Neural progenitor cell (in vitro differentiated cells): ENCODE measurements at regions not wholly inside any gene's neighbourhood (a gene's known extent, or its start where the extent isn't known, plus 50 kb on each side); places are given as distances from the start of the nearest gene placed in this dataset.
A peak's percentile ranks its signal among the peaks of the same experiment; 100 is the strongest.

Source experiments
- DNase-seq: peaks from one replicate; pipeline ENCODE4 v3.0.0-alpha.2; 2016; ENCODE audit warnings: low spot score
- H2AFZ ChIP-seq: fragments of 200-600 bp; sonication (generic); replicated peaks from 2 replicates; pipeline ENCODE4 v1.6.1; 2016; ENCODE audit warnings: antibody characterized with exemption
- H3F3A ChIP-seq: fragments of 200-600 bp; sonication (generic); 2 replicates; pipeline ENCODE4 v1.6.1; 2016; ENCODE audit warnings: antibody characterized with exemption, low read depth
- H3K27ac ChIP-seq: fragments of 200-600 bp; sonication (generic); 2 replicates; pipeline ENCODE4 v1.5.1; 2016; ENCODE audit warnings: mild to moderate bottlenecking
- H3K27me3 ChIP-seq: fragments of 200-600 bp; sonication (generic); 2 replicates; pipeline ENCODE4 v1.6.1; 2016; ENCODE audit warnings: mild to moderate bottlenecking, moderate library complexity
- H3K36me3 ChIP-seq: fragments of 200-600 bp; sonication (generic); 2 replicates; pipeline ENCODE4 v1.5.1; 2016
- H3K4me1 ChIP-seq: fragments of 200-600 bp; sonication (generic); 2 replicates; pipeline ENCODE4 v1.6.1; 2016; ENCODE audit warnings: mixed run types
- H3K4me2 ChIP-seq: fragments of 200-600 bp; sonication (generic); 2 replicates; pipeline ENCODE4 v1.6.1; 2016
- H3K4me3 ChIP-seq: fragments of 200-600 bp; sonication (generic); 2 replicates; pipeline ENCODE4 v1.5.1; 2016
- H3K79me2 ChIP-seq: fragments of 200-600 bp; sonication (generic); 2 replicates; pipeline ENCODE4 v1.6.1; 2016; ENCODE audit warnings: low read depth
- H3K9ac ChIP-seq: fragments of 200-600 bp; sonication (generic); 2 replicates; pipeline ENCODE4 v1.6.1; 2016
- H3K9me3 ChIP-seq: fragments of 200-600 bp; sonication (generic); 2 replicates; pipeline ENCODE4 v1.5.1; 2016; ENCODE audit warnings: low read depth
- H4K20me1 ChIP-seq: fragments of 200-600 bp; sonication (generic); 2 replicates; pipeline ENCODE4 v1.6.1; 2016; ENCODE audit warnings: low read depth
- H3K27ac Mint-ChIP-seq: 3 replicates; pipeline ENCODE4 v1.8.0; 2021; ENCODE audit warnings: mixed read lengths
- H3K27me3 Mint-ChIP-seq: 2 replicates; pipeline ENCODE4 v1.8.0; 2022; ENCODE audit warnings: low read depth, mild to moderate bottlenecking, inconsistent platforms, moderate library complexity, mixed read lengths; ENCODE audit not compliant: insufficient read depth
- H3K36me3 Mint-ChIP-seq: 3 replicates; pipeline ENCODE4 v1.8.0; 2021; ENCODE audit warnings: mixed read lengths
- H3K4me1 Mint-ChIP-seq: 3 replicates; pipeline ENCODE4 v1.8.0; 2021; ENCODE audit warnings: mixed read lengths
- H3K4me3 Mint-ChIP-seq: 3 replicates; pipeline ENCODE4 v1.8.0; 2021; ENCODE audit warnings: mild to moderate bottlenecking, moderate library complexity, mixed read lengths
- H3K9me3 Mint-ChIP-seq: 3 replicates; pipeline ENCODE4 v1.8.0; 2020; ENCODE audit warnings: mixed read lengths
- CTCF ChIP-seq: fragments of 200-600 bp; sonication (generic); IDR thresholded peaks from 2 replicates; pipeline ENCODE4 v1.5.1; 2017; ENCODE audit warnings: antibody characterized with exemption, mild to moderate bottlenecking
- EZH2 ChIP-seq: fragments of 200-600 bp; sonication (generic); IDR thresholded peaks from 2 replicates; pipeline ENCODE4 v1.6.1; 2017; ENCODE audit warnings: antibody characterized with exemption, mild to moderate bottlenecking, moderate library complexity
- EZH2phosphoT487 ChIP-seq: fragments of 200-600 bp; sonication (generic); IDR thresholded peaks from 2 replicates; pipeline ENCODE4 v1.6.1; 2017; ENCODE audit warnings: antibody characterized with exemption

DNA sequence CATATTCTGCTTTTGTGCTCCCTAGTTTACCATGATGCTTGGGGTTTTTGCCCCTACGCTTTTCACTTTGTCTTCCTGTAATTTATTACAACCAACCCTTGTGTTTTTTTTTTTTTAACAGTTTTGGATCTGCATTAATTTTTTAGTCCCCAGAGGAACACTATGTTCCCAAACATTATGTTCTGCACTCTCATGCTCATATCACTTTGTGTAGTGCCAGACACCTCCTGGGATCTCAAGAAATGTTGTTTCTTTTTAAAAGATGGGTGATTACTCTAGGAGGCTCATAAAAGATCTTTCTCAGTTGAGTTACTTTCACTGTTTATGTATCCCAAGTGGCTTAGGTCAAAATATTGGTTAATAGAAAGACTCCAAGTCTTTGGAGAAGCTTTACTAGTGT, 116.2 kb upstream of the MKLN1 start:
- H3K4me3 ChIP-seq: no peak overlapping the region
- no peaks in the 10 kb centered on the region for H3K79me2 ChIP-seq
- no peak overlapping the region for H3K9ac ChIP-seq
- no peaks in the 10 kb centered on the region for H3K4me1 ChIP-seq
- no peaks in the 10 kb centered on the region for H3K9me3 Mint-ChIP-seq
- H3F3A ChIP-seq: no peaks in the 10 kb centered on the region
- H3K27me3 Mint-ChIP-seq: peaks cover 9% of the 10 kb centered on the region
- no peaks in the 10 kb centered on the region for H3K9me3 ChIP-seq
- H2AFZ ChIP-seq: no peak overlapping the region
- H3K27ac Mint-ChIP-seq: no peak overlapping the region
- no peaks in the 10 kb centered on the region for H3K36me3 ChIP-seq
- no peak for DNase-seq
- no peaks in the 10 kb centered on the region for H3K27me3 ChIP-seq
- TF ChIP-seq CTCF: no peak
- H3K4me1 Mint-ChIP-seq: peaks cover 4% of the 10 kb centered on the region
- H4K20me1 ChIP-seq: no peaks in the 10 kb centered on the region
- no peak overlapping the region for H3K4me3 Mint-ChIP-seq
- H3K4me2 ChIP-seq: no peak overlapping the region
- no peaks in the 10 kb centered on the region for H3K36me3 Mint-ChIP-seq
- H3K27ac ChIP-seq: no peak overlapping the region

DNA sequence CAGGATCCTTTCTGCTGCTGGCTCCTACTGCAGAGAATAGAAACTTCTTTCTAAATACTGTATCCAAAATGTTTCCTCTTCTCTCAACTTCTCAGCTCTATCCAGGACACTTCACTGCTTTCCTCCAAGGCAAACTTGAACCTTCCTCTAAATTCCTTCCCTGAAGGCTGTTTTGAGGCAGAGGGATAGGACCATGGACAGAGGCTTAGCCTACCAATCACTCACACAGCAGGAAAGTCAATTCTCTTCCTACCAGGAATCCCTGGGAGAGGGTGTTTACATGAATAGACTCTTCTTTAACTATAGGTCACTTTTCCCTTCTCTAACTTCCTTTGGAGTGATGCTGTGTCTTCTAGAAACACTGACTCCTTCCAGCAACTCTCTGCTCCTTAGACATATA, 115.6 kb upstream of the MKLN1 start:
- Histone ChIP-seq H3K27me3 (no peaks in the 10 kb centered on the region), H3K4me1 (no peaks in the 10 kb centered on the region), H3K9me3 (no peaks in the 10 kb centered on the region), H3K27ac (no peak overlapping the region), H3K4me2 (no peak overlapping the region), H3K9ac (no peak overlapping the region), H3K36me3 (no peaks in the 10 kb centered on the region), H3K4me3 (no peak overlapping the region), H3F3A (no peaks in the 10 kb centered on the region), H3K79me2 (no peaks in the 10 kb centered on the region), H2AFZ (no peak overlapping the region), H4K20me1 (no peaks in the 10 kb centered on the region)
- no peak for TF ChIP-seq CTCF
- TF ChIP-seq EZH2phosphoT487: no peak
- no peak for TF ChIP-seq EZH2
- Mint-ChIP-seq H3K27ac (no peak overlapping the region), H3K4me1 (peaks cover 4% of the 10 kb centered on the region), H3K27me3 (peaks cover 9% of the 10 kb centered on the region), H3K9me3 (no peaks in the 10 kb centered on the region), H3K36me3 (no peaks in the 10 kb centered on the region), H3K4me3 (no peak overlapping the region)
- DNase-seq: peak; percentile 69

DNA sequence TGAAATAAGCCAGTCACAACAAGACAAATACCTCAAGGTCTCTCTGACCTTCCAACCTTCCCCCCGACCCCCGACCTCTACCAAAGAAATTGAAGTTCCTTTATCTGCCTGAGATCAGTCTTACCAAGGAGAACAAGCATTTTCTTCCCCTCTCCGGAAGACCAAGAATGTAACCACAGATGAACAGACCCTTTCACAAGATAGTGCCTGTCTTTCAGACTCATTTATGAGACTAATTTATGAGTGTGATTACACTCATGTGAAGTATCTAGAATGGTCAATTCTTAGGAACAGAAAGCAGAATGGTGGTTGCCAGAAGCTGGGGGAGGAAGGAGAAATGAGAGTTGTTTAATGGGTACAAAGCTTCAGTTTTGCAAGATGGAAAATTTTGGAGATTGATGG, 108.9 kb upstream of the MKLN1 start:
- no peaks in the 10 kb centered on the region for H3K27me3 ChIP-seq
- no peaks in the 10 kb centered on the region for H4K20me1 ChIP-seq
- no peak overlapping the region for H3K4me2 ChIP-seq
- no peaks in the 10 kb centered on the region for H3F3A ChIP-seq
- H3K4me1 Mint-ChIP-seq: peaks cover 17% of the 10 kb centered on the region
- no peak overlapping the region for H3K27ac ChIP-seq
- TF ChIP-seq CTCF (no peak), EZH2phosphoT487 (no peak), EZH2 (no peak)
- H3K9ac ChIP-seq: no peak overlapping the region
- H3K4me1 ChIP-seq: peaks cover 16% of the 10 kb centered on the region
- no peaks in the 10 kb centered on the region for H3K36me3 ChIP-seq
- no peak overlapping the region for H3K4me3 Mint-ChIP-seq
- no peaks in the 10 kb centered on the region for H3K27me3 Mint-ChIP-seq
- peak overlapping the region; percentile 32 for H3K27ac Mint-ChIP-seq
- no peaks in the 10 kb centered on the region for H3K36me3 Mint-ChIP-seq
- H3K9me3 ChIP-seq: no peaks in the 10 kb centered on the region
- no peak for DNase-seq
- H3K9me3 Mint-ChIP-seq: no peaks in the 10 kb centered on the region
- H3K79me2 ChIP-seq: no peaks in the 10 kb centered on the region
- H3K4me3 ChIP-seq: no peak overlapping the region
- no peak overlapping the region for H2AFZ ChIP-seq
